GM12865 (cell line): ENCODE measurements at regions not wholly inside any gene's neighbourhood (a gene's known extent, or its start where the extent isn't known, plus 50 kb on each side); places are given as distances from the start of the nearest gene placed in this dataset.

Source experiments
- DNase-seq: peaks from one replicate; pipeline ENCODE4 v3.0.0; 2010; ENCODE audit warnings: low read depth
- H3K4me3 ChIP-seq: 2 replicates; pipeline ENCODE4 v1.5.1; 2011; ENCODE audit warnings: mild to moderate bottlenecking, low read depth, low read length, control low read depth
- CTCF ChIP-seq: IDR thresholded peaks from 2 replicates; pipeline ENCODE4 v1.5.1; 2011; ENCODE audit warnings: low read length, control low read depth, low read depth, inconsistent platforms; ENCODE audit not compliant: insufficient read depth; ENCODE audit errors: missing control alignments

GRCh38 chr2:241994556-241995213 lies 125.2 kb downstream of the RTP5 start:
- no peak overlapping the region for H3K4me3 ChIP-seq
- no peak for DNase-seq
- TF ChIP-seq CTCF: no peak

DNA sequence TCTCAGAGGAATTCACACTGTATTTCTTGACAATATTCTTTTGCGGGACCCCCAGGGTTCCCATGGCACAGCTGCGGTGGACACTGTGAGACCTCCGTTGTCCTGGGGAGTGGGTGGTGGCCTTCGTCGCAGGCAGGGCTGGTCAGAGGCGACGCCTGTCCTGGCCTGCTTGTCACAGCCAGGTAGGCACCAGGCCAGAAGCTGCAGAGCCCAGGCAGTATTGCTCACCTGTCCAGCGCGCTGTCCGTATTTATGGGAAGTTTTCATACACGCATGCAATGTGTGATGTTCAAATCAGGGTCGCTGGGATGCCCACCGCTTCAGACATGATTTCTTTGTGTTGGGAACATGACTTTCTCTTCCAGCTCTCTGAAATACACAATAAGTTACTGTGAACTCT lies 126.6 kb downstream of the RTP5 start:
- no peak for TF ChIP-seq CTCF
- no peak for DNase-seq
- no peak overlapping the region for H3K4me3 ChIP-seq

GRCh38 chr2:241997017-241997416 lies 127.5 kb downstream of the RTP5 start:
- DNase-seq: no peak
- H3K4me3 ChIP-seq: no peak overlapping the region
- TF ChIP-seq CTCF: no peak

DNA sequence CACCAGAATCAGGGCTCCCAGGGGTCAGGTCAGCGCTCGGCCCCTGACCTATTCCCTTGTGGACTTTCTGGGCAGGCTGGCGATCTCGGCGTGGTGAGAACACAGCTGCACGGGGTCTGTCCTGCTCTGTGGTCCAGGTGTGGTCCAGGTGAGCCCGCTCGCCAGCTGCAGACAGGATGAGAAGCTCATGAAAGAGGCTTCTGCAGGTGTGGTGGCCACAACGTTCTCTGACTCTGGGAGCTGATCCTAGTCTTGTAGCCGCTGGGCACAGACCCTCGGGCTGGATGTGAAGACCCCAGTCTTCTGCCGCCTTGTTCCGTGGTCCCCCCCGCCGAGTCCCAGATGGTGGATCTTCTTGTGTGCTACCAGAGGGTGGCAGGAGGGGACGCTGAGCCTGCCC lies 129.7 kb downstream of the RTP5 start:
- no peak for DNase-seq
- TF ChIP-seq CTCF: no peak
- no peak overlapping the region for H3K4me3 ChIP-seq

DNA sequence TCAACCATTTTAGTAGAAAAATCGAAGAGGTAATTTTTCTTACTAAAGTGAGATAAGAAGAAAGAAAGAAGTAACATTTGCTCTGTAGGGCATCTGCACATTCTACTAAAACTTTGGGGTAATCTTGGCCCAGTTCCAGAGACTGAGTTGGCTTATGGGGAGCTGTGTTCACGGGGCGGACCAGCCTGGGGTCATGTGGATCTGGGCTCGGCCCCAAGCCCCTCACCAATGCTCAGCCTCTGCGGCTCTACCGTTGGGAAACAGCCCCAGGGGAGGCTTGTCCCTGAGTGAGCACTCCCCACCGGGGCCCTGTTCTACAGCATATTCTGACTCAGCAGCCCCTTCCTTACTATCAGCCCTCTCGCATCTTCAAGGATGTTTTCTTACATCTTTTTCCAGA lies 132.3 kb downstream of the RTP5 start:
- TF ChIP-seq CTCF: no peak
- no peak overlapping the region for H3K4me3 ChIP-seq
- DNase-seq: no peak

GRCh38 chr2:242002944-242003343 lies 133.4 kb downstream of the RTP5 start:
- DNase-seq: no peak
- no peak for TF ChIP-seq CTCF
- H3K4me3 ChIP-seq: no peak overlapping the region

DNA sequence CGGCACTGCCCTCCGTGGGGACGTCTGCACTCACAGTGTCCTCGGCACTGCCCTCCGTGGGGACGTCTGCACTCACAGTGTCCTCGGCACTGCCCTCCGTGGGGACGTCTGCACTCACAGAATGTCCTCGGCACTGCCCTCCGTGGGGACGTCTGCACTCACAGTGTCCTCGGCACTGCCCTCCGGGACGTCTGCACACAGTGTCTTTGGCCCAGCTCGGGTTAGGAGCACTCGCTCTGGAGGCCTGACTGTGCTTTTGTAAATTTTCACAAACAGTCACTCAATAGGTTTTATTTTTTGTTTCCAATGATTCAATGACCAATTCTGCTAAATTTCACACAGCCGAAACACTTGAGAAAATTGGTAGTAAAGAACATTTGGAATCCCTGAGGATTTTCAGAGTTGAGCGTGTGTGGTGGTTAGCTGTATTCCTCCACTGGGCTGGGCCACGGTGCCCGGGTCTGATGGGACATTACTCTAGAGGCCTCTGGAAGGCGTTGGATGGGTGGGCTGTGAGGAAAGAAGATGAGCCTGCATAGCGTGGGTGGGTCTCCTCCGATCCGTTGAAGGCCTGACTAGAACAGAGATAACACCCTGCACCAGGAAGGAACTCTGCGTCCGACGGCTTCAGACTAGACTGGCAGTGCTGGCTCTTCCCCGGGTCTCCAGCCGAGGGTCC lies 134.8 kb downstream of the RTP5 start:
- DNase-seq: no peak
- TF ChIP-seq CTCF: no peak
- no peak overlapping the region for H3K4me3 ChIP-seq
